HAP-1 (cell line): ENCODE measurements at regions not wholly inside any gene's neighbourhood (a gene's known extent, or its start where the extent isn't known, plus 50 kb on each side); places are given as distances from the start of the nearest gene placed in this dataset.
A peak's percentile ranks its signal among the peaks of the same experiment; 100 is the strongest.

ENCODE experiments used
- DNase-seq, 2 experiments: peaks; one replicate each; pipeline ENCODE4 v3.0.0-alpha.2; 2016 to 2020; ENCODE audit warnings: low spot score in 2 of 2
- H3K27me3 ChIP-seq: fragments of 250-450 bp; sonication (Bioruptor Pico); 2 replicates; pipeline ENCODE4 v1.5.1; 2020; ENCODE audit warnings: low read depth, mild to moderate bottlenecking, moderate library complexity
- H3K36me3 ChIP-seq: fragments of 250-450 bp; sonication (Bioruptor Pico); replicated peaks from 2 replicates; pipeline ENCODE4 v1.5.1; 2020; ENCODE audit warnings: mild to moderate bottlenecking
- H3K4me1 ChIP-seq: fragments of 250-450 bp; sonication (Bioruptor Pico); 2 replicates; pipeline ENCODE4 v1.5.1; 2020; ENCODE audit warnings: mild to moderate bottlenecking
- H3K4me3 ChIP-seq: fragments of 250-450 bp; sonication (Bioruptor Pico); 2 replicates; pipeline ENCODE4 v1.5.1; 2020; ENCODE audit warnings: mild to moderate bottlenecking, moderate library complexity
- H3K9me3 ChIP-seq: fragments of 250-450 bp; sonication (Bioruptor Pico); 2 replicates; pipeline ENCODE4 v1.5.1; 2020; ENCODE audit warnings: mild to moderate bottlenecking, moderate library complexity
- in situ Hi-C: fragments of 300-500 bp; cut with MboI; formaldehyde crosslinking; loops from 3 replicates; pipeline ENCODE4 v1.14.3; 2020; ENCODE audit warnings: low sequenced_read_pairs, inconsistent platforms, mixed read lengths

- no peaks in the 10 kb centered on the region for H3K4me1 ChIP-seq
- H3K9me3 ChIP-seq, result no peaks in the 10 kb centered on the region
- DNase-seq, result no peak
- no peak overlapping the region for H3K4me3 ChIP-seq
- no peaks in the 10 kb centered on the region for H3K36me3 ChIP-seq
- in situ Hi-C loops, result loop anchor here (25.0 kb wide), 1 partner anchor 366 kb away; the partner anchor contains the start of gene POU3F2
- H3K27me3 ChIP-seq, result peaks cover 12% of the 10 kb centered on the region; the same call in 1 of the 2 replicates
Measured at GRCh38 chr6:98471444-98471843, 362.9 kb upstream of the POU3F2 start.

- no peaks in the 10 kb centered on the region for H3K4me1 ChIP-seq
- no peak for DNase-seq
- H3K36me3 ChIP-seq, result no peaks in the 10 kb centered on the region
- no peaks in the 10 kb centered on the region for H3K27me3 ChIP-seq
- in situ Hi-C loops, result no loop called here
- no peaks in the 10 kb centered on the region for H3K9me3 ChIP-seq
- no peak overlapping the region for H3K4me3 ChIP-seq
Measured at GRCh38 chr6:98477231-98477630, 357.1 kb upstream of the POU3F2 start.

GRCh38 chr6:98484696-98485095 is 349.7 kb upstream of the POU3F2 start:
- in situ Hi-C loops, result no loop called here
- Histone ChIP-seq H3K4me3 (no peak overlapping the region), H3K36me3 (no peaks in the 10 kb centered on the region), H3K9me3 (no peaks in the 10 kb centered on the region), H3K27me3 (peaks cover 6% of the 10 kb centered on the region; the same call in 1 of the 2 replicates), H3K4me1 (peaks cover 8% of the 10 kb centered on the region)
- DNase-seq, result no peak

GRCh38 chr6:98485593-98485992 is 348.8 kb upstream of the POU3F2 start:
- H3K4me3 ChIP-seq, result no peak overlapping the region
- H3K4me1 ChIP-seq, result peaks cover 8% of the 10 kb centered on the region
- in situ Hi-C loops, result no loop called here
- no peaks in the 10 kb centered on the region for H3K9me3 ChIP-seq
- DNase-seq, result no peak
- no peaks in the 10 kb centered on the region for H3K36me3 ChIP-seq
- H3K27me3 ChIP-seq, result peaks cover 6% of the 10 kb centered on the region; the same call in 1 of the 2 replicates

GRCh38 chr6:98486057-98486456 is 348.3 kb upstream of the POU3F2 start:
- Histone ChIP-seq H3K4me3 (no peak overlapping the region), H3K9me3 (no peaks in the 10 kb centered on the region), H3K4me1 (peaks cover 8% of the 10 kb centered on the region), H3K36me3 (no peaks in the 10 kb centered on the region), H3K27me3 (peaks cover 6% of the 10 kb centered on the region; the same call in 1 of the 2 replicates)
- in situ Hi-C loops, result no loop called here
- DNase-seq, result peak; percentile 23 to 43

GRCh38 chr6:98487612-98488011 is 346.8 kb upstream of the POU3F2 start:
- in situ Hi-C loops, result no loop called here
- H3K27me3 ChIP-seq, result peaks cover 6% of the 10 kb centered on the region; the same call in 1 of the 2 replicates
- no peak for DNase-seq
- no peak overlapping the region for H3K4me3 ChIP-seq
- peaks cover 8% of the 10 kb centered on the region for H3K4me1 ChIP-seq
- H3K36me3 ChIP-seq, result no peaks in the 10 kb centered on the region
- H3K9me3 ChIP-seq, result no peaks in the 10 kb centered on the region

- peaks cover 6% of the 10 kb centered on the region; the same call in 1 of the 2 replicates for H3K4me1 ChIP-seq
- H3K4me3 ChIP-seq, result no peak overlapping the region
- H3K27me3 ChIP-seq, result no peaks in the 10 kb centered on the region
- in situ Hi-C loops, result no loop called here
- no peaks in the 10 kb centered on the region for H3K9me3 ChIP-seq
- no peak for DNase-seq
- H3K36me3 ChIP-seq, result no peaks in the 10 kb centered on the region
Measured at GRCh38 chr6:98498144-98498775, 336.1 kb upstream of the POU3F2 start.

- peak; percentile 39 to 44 for DNase-seq
- no peaks in the 10 kb centered on the region for H3K36me3 ChIP-seq
- no peaks in the 10 kb centered on the region for H3K27me3 ChIP-seq
- no peaks in the 10 kb centered on the region for H3K9me3 ChIP-seq
- peaks cover 6% of the 10 kb centered on the region; the same call in 1 of the 2 replicates for H3K4me1 ChIP-seq
- in situ Hi-C loops, result no loop called here
- H3K4me3 ChIP-seq, result no peak overlapping the region
Measured at GRCh38 chr6:98498866-98499265, 335.5 kb upstream of the POU3F2 start.

GRCh38 chr6:98514073-98514720 is 320.2 kb upstream of the POU3F2 start:
- Histone ChIP-seq H3K27me3 (no peaks in the 10 kb centered on the region), H3K4me1 (no peaks in the 10 kb centered on the region), H3K36me3 (no peaks in the 10 kb centered on the region), H3K4me3 (no peak overlapping the region), H3K9me3 (no peaks in the 10 kb centered on the region)
- in situ Hi-C loops, result no loop called here
- DNase-seq, result no peak

- Histone ChIP-seq H3K4me1 (no peaks in the 10 kb centered on the region), H3K27me3 (no peaks in the 10 kb centered on the region), H3K36me3 (no peaks in the 10 kb centered on the region), H3K4me3 (no peak overlapping the region), H3K9me3 (no peaks in the 10 kb centered on the region)
- no peak for DNase-seq
- in situ Hi-C loops, result no loop called here
Measured at GRCh38 chr6:98514796-98515195, 319.6 kb upstream of the POU3F2 start.

- no peaks in the 10 kb centered on the region for H3K4me1 ChIP-seq
- in situ Hi-C loops, result no loop called here
- no peaks in the 10 kb centered on the region for H3K9me3 ChIP-seq
- peak in 1 of 2 experiments; percentile 40 for DNase-seq
- no peaks in the 10 kb centered on the region for H3K36me3 ChIP-seq
- H3K4me3 ChIP-seq, result no peak overlapping the region
- no peaks in the 10 kb centered on the region for H3K27me3 ChIP-seq
Measured at GRCh38 chr6:98516206-98516605, 318.2 kb upstream of the POU3F2 start.

GRCh38 chr6:98516866-98517265 is 317.5 kb upstream of the POU3F2 start:
- Histone ChIP-seq H3K4me3 (no peak overlapping the region), H3K27me3 (no peaks in the 10 kb centered on the region), H3K4me1 (no peaks in the 10 kb centered on the region), H3K36me3 (no peaks in the 10 kb centered on the region), H3K9me3 (no peaks in the 10 kb centered on the region)
- in situ Hi-C loops, result no loop called here
- DNase-seq, result no peak

GRCh38 chr6:98525860-98526259 is 308.5 kb upstream of the POU3F2 start:
- in situ Hi-C loops, result no loop called here
- no peak overlapping the region for H3K4me3 ChIP-seq
- no peaks in the 10 kb centered on the region for H3K9me3 ChIP-seq
- no peaks in the 10 kb centered on the region for H3K27me3 ChIP-seq
- no peaks in the 10 kb centered on the region for H3K4me1 ChIP-seq
- DNase-seq, result no peak
- H3K36me3 ChIP-seq, result no peaks in the 10 kb centered on the region

GRCh38 chr6:98526465-98526864 is 307.9 kb upstream of the POU3F2 start:
- Histone ChIP-seq H3K9me3 (no peaks in the 10 kb centered on the region), H3K36me3 (no peaks in the 10 kb centered on the region), H3K4me3 (no peak overlapping the region), H3K27me3 (no peaks in the 10 kb centered on the region), H3K4me1 (no peaks in the 10 kb centered on the region)
- DNase-seq, result no peak
- in situ Hi-C loops, result no loop called here
